ENCODE measurements at regions not wholly inside any gene's neighbourhood (a gene's known extent, or its start where the extent isn't known, plus 50 kb on each side); places are given as distances from the start of the nearest gene placed in this dataset.

DNA sequence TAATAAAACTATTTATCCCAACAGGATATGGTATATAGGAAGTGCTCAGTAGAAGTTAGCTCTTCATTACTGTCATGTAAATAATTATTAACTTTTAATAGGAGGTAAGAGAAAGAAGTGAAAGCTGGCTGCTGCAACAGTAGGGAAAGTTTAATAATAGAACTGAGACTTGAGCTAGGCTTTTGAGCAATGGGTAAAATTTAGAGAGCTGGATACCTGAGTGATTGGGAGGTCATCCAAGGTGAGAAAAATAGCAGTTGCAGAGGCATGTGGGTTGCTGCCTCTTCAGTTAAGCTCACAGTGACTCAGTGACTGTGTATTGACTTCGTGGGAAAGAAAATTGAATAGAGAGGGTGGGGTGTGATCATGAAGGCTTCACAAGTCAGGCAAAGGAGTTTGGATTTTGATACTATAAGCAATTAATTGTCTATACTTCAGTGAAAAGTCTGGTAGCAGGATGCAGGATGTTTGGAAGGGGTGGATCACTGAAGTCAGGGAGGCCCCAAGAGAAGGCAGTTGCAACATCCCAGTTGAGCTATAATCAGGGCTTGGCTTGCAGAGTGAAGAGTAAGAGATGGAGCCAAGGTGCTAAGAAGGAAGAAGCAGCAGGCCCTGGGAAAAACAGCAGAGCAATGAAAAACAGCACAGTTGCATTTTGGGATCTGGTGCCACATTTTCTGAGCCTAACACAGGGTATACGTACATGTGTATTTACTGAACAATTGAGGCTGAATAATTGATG lies 172.0 kb upstream of the FRMD6 start:
- no peak for DNase-seq

DNA sequence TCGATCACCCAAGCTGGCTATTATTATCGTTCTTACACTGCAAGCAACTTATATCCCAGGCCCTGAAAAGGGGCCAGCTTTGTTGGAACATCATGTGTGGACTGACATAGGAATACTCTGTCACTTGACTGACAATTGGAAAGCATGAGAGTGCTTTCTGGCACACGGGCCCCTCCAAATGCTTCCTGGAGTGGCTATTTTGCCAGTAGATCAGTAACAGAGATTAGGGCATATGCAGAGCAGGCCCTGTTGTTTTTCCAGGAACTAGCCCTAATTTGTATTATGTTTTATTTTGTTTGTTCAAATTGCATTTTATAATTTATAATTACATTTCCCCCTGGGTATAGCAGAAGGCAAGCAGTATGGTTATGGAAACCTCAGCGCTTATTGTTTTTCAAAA lies 170.1 kb upstream of the FRMD6 start:
- DNase-seq = no peak

DNA sequence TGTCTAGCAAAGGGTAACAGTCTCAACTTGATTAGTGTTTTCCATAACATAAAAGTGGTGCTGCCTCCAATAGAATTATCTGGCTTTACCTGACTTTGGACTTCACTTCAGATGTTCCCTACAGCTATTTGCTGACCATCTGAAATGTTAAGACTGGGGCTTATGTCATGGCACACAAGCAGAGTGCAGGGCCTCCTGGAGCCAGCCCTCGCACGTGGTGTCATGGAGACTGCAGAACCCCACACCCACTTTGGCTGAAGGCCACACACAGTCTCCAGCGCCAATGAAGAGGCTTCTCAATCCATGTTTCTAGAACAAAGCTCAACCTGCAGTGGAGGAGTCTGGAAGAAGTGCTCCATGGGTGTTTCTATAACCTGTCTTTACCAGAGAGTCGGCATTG lies 169.6 kb upstream of the FRMD6 start:
- no peak for DNase-seq

DNA sequence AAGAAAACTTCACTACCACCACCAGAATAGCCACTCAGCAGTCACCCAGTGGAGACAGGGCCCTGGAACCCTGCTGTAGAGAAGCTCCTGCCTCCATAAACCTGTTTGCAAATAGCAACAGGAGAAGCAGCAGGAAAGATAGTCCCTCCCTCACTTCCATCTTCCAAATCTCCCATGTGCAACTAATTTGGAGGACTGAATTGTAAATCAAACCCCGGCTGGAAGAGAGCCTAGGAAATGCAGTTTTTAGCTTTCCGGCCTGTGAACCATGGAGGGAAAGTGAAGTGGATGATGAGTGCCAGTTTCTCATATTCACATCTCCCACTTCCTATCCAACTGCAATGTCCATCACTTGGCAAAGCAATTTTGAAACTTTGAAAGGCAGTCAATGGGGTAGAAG lies 167.2 kb upstream of the FRMD6 start:
- DNase-seq = no peak

DNA sequence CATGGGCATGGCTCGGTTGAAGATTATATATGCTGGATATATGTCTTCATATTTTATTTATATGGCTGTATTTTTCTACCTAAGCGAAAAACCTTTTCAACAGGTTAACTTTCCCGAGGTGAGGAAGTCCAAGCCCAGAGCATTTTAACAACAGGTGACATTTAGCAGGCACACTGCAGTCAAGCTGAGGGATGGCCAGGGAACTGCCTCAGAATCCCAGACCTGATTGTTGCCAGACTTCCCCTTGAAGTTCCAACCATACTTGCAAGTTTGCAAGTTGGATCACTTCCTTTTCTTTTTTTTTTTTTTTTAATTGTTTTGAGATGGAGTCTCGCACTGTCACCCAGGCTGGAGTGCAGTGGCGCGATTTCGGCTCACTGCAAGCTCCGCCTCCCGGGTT lies 166.0 kb upstream of the FRMD6 start:
- DNase-seq = no peak

DNA sequence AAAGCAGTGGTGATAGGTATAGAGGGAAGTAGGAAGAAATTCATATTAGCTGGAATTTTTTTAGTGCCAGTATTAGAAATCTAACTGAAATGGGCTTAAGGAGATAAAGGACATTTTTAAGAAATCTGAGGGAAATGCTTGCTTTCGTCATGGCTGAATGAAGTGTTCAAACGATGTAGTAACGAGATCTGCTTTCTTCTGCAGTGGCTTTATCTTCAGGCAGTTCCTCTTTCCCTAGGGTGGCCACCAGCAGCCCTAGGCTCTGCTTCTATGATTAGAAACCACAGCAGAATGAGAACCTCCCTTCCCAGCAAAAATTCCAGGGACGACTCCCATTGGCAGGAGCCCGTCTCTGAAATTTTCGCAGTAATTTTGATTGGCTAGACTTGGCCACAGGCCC lies 163.9 kb upstream of the FRMD6 start:
- no peak for DNase-seq

DNA sequence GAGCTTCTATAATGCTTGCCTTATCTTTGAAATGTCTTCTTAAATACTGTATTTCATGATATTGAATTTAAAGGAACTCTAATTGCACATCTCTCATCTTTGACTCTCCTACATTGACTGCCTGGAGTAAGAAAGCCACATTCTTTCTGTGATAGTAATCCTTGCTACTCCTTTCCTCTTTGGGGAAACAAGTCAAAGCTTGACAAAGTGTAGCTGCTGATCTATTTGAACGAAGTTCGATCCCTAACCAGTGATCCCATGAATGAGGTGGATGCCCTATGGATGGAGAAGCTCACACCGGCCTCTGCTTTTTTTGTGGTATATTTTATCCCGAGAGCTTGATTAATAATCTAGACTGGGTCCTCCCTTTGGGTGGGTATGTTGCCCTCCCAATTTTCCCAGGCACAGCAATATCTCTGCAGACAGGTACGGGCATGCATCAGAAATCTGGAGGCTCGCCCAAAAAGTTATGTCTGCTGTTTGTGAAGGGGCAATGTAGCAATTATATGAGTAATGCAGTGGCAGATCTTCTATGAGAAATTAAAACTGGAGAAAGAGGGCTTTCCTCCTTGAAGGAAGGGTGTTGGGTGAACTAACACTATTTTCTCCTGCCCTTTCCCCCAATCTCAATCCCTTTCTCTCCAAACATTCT lies 163.0 kb upstream of the FRMD6 start:
- DNase-seq = no peak

DNA sequence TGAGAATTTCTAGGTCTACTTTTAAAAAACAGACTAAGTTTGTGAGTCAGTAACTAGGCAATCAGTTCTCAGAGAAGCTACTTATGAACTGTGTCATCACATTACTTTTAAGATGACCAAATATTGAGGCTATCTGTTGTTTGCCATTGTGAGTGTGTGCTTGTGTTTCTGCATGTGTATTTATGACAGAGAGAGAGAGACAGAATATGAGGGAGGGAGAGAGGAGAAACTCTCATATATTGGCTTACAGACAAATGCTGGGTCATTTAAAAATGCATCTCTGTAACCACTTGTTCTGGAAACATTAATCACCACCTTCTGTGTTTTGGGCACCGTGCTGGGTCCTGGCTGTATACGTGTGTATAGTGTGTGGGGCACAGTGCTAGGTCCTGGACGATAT lies 161.5 kb upstream of the FRMD6 start:
- DNase-seq = no peak

DNA sequence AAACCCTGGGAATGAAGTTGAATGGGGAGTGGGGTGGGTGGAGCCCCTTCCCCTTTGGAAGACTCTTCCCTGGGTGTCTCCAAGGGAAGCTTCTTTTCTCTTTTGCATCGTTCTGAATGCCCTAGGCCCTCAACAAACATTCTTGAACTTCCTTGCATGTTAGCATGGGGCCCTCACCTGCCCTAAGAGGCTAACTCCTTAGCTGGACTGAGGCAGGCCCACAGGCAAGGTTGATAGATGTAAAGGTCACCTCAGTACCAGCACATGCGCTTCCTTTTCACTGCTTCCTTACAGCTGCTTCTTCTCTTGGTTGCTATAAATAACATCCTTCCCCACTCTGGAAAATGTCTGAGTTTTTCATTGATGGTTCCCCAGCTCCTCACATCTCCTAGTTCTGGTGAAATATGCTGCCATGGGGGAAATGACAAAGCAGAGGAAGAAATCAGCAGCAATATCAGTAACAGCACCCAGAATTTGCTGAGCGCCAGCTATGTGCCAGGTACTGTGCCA lies 160.6 kb upstream of the FRMD6 start:
- DNase-seq = no peak

DNA sequence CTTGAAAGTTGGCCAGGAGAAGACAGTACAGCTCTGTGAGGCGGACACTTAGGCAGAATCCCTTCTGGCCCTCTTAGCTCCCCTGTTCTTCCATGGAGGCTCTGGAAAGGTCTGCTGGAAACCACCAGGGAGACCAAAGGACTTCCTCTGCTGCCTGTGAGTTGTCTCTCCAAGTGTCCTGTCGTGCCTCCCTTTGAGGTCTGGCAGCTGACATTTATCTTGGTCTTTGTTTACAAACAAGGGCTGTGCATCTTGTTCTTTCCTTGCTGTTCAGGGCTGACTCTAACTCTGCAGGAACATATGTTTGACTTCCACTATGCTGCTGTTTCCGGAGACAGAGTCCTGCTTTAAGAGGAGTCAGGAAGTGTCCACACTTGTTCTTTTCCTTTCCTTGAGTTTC lies 159.9 kb upstream of the FRMD6 start:
- DNase-seq = no peak

DNA sequence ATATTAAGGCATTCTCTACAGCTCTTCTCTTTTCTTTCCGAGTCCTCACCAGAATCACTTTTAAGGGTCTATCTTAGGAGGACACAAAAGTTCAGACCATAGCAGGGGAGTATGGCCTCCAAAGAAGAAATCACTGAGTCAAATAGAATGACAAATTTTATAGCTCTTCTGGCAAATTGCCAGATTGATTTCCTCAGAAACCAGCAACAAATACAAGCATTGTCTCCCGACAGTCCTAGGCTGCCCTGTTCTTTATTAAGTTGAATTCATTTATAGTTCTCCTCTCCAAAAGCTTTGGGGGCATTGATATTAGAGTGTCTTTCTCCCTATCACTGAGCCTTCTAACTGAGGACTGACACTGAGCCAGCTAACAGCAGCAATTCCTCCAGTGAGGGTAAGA lies 156.4 kb upstream of the FRMD6 start:
- DNase-seq = no peak

DNA sequence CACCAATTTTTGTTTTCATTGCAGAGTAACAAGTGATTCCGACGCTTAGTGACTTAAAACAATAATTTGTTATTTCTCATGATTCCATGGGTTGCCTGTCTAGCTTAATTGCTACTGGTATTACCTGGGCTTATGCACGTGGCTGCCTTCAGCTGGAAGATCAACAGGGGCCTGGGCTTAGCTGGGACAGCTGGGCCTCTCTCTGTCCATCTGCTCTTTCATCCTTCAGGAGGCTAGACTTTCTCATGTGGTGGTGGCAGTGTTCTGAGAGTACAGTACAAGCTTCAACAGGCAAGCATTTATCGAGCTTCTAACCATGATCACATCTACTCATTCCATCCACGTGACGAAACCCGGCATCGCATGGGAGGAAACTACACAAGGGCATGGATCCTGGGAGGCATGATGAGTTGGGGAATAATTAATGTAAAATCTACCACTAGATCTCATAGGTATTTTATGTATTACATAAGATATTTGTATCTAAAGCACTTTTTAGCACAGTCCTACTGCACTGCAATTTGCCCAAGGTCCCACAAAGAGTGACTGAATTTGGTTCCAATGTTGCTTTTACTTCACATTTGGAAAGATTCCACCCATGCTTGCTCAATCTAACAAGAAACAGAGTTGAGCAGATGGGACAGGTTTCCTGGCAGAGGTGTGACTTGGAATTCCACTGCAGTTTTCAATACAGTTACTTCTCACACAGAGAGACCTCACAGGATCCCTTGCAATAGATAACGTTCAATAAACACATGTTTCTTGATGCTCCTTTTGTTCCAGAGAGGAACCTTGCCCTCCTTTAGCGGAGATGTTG lies 153.1 kb upstream of the FRMD6 start:
- DNase-seq = no peak

DNA sequence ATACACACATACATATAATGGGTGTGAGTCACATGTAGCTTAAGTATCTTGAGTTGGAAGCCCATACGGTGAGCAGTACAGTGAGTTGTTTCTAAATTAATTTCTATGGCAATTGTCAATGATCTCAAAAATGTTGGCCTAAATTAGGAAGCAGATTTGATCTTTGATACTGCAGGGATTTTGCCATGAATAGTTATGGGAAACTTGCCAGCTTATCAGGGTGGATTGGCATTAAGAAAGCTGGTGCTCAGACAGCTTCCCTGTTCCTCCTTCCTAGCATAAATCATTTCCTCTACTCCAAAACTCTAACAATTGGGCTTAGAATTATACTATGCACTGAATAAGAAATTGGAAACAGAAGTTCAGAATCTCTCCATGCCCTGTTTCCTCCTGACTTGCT lies 150.9 kb upstream of the FRMD6 start:
- no peak for DNase-seq

DNA sequence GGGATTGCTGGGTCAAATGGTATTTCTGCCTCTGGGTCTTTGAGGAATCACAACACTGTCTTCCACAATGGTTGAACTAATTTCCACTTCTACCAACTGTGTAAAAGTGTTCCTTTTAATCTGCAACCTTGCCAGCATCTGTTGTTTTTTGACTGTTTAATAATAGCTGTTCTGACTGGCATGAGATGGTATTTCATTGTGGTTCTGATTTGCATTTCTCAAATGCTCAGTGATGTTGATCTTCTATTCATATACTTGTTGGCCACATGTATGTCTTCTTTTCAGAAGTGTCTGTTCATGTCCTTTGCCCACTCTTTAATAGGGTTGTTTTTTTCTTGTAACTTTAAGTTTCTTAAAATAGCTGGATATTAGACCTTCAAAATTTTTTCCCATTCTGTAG lies 150.0 kb upstream of the FRMD6 start:
- DNase-seq = no peak

DNA sequence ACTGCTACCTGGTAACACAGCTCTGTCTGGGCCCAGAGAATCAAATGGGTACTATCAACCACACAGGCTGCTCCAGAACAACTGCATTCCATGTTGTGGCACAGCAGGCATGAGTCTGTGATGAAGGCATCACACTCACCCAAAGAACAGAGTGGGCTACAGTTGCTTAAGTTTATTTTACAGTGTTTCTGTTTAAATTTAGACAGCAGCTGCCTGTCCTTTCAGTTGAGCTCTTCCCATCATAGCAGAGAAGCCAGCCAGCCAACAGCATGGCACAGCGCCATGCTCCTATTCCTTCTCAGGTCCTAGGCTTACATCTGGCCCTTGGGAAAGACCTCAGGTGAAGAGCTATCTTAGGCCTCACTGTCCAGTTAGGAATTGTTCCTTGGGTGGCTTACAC lies 147.0 kb upstream of the FRMD6 start:
- DNase-seq = no peak

DNA sequence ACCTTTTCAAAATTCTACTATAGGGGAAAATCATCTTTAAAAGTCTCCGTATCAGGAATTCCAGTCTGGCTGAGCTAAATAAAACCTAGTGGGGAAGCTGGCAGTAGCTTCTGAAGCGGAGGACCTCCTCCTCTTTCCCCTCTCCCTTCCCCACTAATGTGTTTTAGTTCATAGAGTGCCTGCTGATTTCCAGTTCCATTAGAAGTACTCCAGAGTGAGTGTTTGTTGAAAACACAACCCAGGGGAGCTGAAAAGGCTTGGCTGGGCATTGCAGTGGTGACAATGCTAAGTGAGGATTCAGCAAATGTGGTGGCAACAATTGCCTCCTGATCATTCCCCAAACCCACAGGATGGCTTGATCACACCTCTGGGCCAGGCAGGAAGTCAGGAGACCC lies 144.2 kb upstream of the FRMD6 start:
- DNase-seq = no peak

DNA sequence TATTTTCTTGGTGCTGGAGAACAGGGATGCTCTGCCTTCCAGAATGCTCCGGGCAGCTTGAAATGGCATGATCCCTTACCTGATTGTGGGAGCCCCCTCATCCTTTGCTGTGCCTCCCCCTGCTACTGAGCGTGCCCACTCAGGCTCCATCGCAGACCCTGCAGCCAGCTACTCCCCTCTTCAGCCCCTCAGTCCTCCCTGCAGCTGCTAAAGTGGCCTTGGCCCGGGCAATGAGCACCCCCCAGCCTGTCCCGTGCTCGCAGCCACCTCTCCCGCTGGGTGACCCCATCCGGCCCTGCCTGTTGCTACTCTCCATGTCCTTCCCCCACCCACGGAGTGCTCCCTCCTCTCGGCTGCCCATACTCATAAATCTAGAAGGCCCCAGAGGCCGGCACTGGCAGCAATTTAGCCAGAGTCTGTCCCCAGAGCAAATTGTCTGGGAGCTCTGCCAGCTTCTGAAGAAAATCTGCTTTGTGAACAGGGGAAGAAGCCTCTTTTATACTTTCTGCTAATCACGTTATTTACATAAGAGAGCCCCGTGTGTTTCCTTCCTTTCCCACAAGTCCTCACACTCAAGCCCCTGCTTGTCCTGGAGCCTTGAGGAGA lies 143.7 kb upstream of the FRMD6 start:
- DNase-seq = no peak

DNA sequence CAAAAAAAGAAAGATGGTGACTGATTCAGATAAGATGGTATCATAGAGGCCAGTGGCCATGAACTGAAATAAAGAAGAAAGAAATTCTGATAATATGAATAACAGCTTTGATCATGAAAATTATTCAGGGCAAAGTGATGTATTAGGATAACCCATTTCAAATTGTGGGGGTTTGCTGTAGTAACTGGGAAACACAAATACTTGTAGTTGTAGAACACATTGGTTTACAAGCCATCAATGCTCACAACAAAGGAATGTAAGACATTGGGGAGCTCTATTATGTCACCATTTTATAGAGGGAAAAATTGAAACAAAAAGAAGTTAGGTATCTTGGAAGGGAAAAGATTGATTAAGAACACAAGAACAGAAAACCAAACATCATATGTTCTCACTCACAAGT lies 140.4 kb upstream of the FRMD6 start:
- no peak for DNase-seq

DNA sequence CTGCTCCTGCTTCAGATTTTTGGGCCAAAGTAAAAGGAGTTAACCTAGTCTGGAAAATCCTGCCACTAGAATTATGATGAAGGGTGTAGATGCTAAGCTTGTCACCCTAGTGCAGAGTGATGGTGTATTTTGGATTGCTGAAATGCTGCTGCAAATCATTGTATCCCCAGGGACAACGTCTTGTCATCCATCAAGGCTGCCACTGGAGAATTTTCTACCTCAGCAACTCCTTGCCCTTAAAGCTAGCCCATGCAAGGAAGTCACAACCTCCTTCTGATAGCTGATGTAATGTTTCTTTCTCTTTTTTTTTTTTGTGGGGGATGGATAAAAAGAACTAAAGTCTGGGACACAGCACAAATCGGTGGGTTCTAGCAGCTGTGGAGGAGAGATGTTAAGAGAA lies 139.4 kb upstream of the FRMD6 start:
- no peak for DNase-seq

DNA sequence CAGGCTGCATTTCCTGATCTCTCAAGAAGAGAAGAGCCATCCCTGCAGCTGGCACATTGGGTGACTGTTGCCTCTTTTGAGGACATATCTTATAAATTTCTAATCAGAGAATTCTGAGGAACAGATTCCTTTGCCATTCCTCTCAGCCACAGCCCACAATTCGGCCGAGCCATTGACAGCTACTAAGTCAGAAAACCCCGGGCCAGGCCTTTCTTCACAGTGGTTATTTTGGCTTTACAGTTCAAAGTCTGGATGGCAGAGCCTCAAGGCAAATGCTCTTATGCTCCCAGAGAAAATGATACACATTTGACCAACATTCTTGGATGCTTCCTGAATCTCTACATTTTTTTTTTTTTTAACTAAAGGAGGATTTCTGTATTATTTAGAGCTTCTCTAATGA lies 138.4 kb upstream of the FRMD6 start:
- DNase-seq = no peak

DNA sequence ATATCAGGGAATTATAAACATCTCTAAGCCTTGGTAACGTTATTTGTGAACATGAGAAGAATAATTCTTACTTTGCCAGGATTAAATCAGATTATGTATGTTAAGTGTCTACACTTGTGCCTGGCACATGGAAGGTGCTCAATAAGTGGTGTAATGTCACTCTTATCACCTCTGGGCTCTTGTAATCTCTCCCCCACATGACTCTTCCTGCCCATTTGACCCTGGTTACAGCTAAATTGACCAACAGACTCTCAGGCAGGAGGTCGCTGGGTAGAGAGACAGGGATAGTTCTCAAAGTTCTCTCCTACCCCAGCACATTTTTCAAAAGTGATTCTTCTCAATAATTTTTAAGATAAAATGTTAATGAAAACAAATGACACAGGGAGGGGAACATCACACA lies 137.8 kb upstream of the FRMD6 start:
- no peak for DNase-seq

DNA sequence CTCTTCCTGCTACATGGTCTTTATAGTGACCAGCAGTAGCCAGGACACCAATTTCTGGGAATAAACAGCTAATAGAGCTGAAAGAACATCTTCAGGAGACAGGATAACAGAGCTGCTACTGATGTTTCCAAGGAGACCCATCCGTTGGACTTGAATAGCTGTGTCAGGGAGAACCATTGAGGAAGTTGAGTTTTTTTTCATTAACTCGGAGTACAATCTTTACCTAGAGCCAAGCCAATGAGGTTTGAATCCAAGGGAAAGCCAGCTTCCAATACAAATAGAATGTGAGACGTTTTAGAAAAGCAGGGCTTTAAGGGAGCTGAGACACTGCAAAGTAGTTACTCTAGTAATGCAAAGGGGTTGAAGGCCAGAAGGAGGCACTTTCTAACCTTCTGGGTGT lies 136.1 kb upstream of the FRMD6 start:
- DNase-seq = no peak

DNA sequence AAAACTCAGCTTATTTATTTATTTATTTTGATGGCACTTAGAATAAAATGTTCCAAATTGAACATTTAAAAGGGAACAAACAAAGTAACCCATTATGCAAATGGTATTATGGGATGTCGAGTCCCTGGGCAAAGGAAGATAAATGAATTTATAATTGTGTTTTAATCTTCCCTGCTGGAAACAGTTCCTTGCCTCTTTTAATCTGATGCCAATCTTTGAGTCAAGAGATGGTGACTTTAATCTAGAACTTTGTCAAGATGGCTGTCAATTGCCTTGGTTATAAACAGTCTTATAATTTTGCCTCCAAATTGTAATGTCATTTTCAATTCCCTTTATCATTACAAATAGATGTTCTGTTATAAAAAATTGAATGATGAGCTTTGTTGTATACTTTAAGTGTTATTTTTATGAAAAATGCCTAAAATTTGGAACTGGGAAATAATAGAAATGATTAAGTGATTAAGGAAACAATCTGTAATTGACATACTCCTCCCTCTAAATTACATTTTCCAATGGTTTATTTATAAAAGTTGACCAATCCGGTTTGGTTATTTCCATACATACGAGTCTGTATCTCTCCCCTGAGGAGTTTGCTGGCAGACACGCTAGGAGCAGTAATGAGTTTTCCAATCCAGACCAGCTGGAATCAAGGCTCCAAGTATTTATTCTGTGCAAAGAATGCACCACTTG lies 134.9 kb upstream of the FRMD6 start:
- no peak for DNase-seq

Data from stimulated activated CD4-positive, alpha-beta T cell treated with anti-CD3 and anti-CD28 coated beads, Interleukin-12 subunit alpha, Interleukin-12 subunit beta, amount 100 ng/mL, for 4 hours (primary cell).